Frontal cortex (tissue), 4 donors: ENCODE measurements at regions not wholly inside any gene's neighbourhood (a gene's known extent, or its start where the extent isn't known, plus 50 kb on each side); places are given as distances from the start of the nearest gene placed in this dataset. TPM values are rescaled to one million over a fixed set of nuclear protein-coding genes. Genes with fewer than 3 reads are reported as not detected.
"Not testable (repeated sequence)": the region's sequence is repeated elsewhere in the genome, so short reads cannot be mapped to it uniquely, and the experiment has no call there.

Experiments
- DNase-seq, 2 donors: peaks; one replicate each; pipeline ENCODE4 v3.0.0; 2012; ENCODE audit warnings: low spot score in 2 of 2
- FAIRE-seq: peaks from 2 replicates; lab custom pipeline; 2012; peaks lifted over from hg19 to GRCh38; lab: Jason Lieb, UNC
- small RNA-seq: library from RNA; depleted of rRNA; stranded (forward); fragments of <200 nt; gene quantifications from one replicate; pipeline ENCODE3, GENCODE V24; 2014
- donor health status: control.
- donor health status: control.
- donor health status: control.

DNA sequence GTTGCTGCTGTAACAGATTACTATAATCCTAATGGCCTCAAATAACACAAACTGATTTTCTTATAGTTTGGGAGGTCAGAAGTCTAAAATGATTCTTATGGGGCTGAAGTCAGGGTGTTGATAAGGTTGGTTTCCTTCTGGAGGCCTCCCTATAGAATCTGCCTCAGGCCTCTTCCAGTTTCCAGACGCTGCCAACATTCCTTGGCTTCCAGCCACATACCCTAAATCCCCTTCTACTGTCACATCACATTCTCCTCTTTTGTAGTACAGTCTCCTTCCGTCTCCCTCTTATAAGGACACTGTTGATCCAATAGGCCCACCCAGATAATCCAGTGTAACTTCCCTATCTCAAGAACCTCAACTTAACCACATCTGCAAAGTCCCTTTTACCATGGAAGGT, 145.3 kb upstream of the NCAM2 start:
- FAIRE-seq (no peak), DNase-seq (no peak)

DNA sequence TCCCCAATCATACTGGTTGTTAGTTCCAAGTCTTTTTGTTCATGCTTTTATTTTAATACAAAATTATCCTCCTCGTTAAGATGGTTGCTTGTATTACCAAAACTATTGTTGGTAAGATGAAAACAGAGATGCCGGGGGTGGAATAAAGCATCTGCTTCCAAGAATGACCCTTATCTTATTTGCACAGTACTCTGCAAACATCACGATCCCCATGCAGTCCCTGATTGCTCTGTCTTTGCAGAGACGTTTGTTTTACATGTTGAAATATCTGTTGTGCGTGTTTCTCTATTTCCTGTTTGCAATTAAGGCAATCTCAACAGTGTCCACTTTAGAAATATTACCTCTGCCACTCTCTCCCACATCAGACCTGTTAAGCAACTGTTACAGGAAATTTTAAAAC, 141.3 kb upstream of the NCAM2 start:
- FAIRE-seq (no peak), DNase-seq (no peak)

DNA sequence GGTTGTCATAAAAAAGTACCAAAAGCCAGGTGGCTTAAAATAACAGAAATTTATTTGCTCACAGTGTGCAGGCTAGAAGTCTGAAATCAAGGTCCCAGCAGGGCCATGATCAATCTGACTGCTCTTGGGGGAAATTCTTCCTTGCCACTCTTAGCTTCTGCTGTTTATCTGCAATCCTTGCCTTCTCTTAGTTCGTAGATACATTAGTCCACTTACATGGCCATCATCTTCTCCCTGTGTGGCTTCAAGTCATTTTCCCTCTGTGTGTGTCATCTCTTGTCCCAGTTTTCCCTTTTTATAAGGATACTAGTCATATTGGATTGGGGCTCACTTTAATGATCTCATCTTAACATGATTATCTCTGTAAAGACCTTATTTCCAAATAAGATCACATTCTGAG, 124.0 kb upstream of the NCAM2 start:
- no peak for FAIRE-seq
- no peak for DNase-seq

DNA sequence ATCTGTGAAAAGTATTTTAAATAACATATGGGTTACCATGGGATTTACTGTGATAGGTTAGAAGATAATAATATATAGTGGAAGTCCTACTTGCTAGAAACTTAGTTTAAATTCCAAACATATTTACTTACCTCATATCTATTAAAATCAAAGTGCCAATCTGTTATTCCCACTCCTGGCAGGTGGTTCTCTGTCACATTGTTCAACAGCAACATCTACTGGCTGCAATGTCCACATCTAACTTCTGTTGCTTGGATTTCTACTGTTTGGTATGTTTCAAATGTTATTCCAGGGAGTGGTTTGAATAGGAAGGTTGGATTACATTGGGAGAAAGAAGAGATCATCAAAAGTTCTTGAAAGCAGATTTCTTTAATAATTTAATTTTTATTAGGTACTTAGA, 122.5 kb upstream of the NCAM2 start:
- no peak for DNase-seq
- FAIRE-seq = no peak

DNA sequence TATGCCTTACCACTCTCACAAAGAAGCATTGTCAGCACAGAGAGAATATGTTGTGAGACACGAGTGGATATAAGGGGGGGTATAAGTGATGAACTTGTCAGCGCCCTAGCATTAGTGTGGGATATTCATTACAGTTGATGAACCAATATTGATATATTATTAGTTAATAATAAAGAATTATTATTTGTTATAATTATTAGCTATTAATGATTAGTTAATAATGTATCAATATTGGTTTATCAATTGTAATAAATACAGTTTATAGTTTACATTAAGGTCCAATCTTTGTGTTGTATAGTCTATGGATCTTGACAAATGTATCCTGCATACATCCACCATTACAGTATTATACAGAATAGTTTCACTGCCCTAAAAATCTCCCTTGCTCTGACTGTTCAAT, 120.2 kb upstream of the NCAM2 start:
- DNase-seq (no peak), FAIRE-seq (peak; percentile 76)

DNA sequence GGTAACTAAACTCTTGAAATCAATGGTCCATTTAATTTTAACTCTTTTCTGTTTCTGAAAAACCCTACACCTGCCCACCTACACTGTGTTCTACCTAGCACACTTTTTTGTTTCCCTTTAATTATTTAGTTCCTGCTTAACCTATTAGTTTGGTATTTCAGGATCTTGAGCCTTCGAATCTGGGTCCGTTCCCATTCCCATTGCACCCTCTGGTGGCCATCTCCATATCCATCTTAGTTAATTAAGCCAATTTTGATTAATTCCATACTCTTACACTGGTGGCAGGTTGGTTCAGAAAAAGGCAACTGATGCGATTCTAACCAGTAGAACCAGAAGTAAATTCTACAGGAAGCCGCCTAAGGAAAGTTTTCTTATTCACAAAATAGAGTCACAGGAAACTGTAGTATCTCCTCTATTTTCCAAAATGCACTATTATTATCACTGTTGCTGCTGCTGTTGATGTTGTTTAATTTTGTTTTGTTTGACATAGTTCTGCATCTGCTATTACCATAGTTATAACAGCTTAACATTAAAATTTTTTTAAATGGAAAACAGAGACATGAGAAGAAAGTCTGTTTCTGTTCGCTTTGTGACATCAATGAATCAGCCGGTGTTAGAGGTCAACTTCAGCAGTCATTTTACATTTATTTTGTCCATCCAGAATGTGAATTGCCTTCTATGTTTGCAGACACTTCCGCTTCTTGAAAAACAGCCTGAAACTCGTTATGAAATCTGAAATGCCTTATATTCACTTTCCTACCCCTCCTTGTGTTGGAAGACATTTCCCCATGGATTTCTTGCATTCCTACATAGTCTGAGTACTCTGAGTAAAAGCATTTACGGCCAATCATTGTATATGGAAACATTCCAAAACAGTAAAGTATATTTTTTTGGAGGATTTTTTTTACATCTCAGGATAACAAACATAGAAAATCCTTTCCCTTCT, 115.5 kb upstream of the NCAM2 start:
- FAIRE-seq (peak; percentile 48), DNase-seq (no peak)

DNA sequence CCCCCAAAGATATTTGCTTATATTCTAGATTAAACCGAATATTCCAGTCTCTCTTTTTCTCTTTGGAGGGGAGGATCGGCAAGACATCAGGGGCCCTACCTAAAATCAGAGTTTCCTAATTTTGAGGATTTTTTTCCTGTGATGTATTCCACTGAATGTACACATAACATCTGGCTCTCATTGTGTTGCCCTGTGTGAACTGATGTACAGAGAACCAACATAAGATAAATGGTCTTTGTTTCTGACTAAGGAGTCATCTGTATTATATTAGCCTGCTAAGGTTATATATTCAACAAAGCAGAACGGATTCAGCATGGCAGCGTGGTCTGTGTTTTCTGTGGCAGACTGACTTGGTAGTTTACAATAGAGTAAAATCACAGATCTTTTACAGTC, 114.8 kb upstream of the NCAM2 start:
- no peak for FAIRE-seq
- DNase-seq = no peak

DNA sequence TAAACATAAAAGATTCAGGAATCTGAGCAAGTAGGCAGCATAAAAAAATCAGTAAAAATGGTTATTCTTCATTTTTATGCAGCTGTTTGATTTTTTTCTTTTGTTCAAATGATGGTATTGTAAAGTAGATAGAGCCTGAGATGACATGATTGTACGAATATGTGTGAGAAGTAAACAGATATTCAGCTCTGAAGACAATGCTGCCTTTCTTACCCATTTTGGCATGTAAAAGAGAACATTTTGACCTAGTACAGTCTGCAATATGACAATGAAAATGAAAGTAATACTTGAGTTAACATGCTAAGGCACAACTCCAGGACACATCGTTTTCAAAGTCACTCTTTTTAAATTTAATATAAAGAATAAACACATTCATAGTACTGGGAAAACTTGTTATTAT, 95.7 kb upstream of the NCAM2 start:
- peak; percentile 96 for FAIRE-seq
- DNase-seq = peak in 1 of 2 donors; percentile 14

DNA sequence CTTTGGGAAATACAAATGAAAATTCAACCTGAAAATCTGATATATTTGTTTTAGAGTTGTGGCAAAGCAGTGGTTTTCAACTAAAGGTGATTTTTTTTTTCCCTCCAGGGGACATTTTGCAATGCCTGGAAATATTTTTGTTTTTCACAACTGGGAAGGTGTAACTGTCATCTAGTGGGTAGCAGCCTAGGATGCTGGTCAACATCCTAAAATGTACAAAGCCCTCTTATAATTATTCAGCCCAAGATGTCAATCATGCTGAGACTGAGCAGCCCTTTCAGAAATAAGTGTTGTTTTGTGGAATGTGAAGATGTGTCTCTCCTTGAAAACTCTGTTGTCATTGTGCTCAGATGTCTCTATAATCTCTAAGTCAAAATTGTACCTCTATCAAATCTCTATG, 95.2 kb upstream of the NCAM2 start:
- DNase-seq = no peak
- FAIRE-seq = no peak

DNA sequence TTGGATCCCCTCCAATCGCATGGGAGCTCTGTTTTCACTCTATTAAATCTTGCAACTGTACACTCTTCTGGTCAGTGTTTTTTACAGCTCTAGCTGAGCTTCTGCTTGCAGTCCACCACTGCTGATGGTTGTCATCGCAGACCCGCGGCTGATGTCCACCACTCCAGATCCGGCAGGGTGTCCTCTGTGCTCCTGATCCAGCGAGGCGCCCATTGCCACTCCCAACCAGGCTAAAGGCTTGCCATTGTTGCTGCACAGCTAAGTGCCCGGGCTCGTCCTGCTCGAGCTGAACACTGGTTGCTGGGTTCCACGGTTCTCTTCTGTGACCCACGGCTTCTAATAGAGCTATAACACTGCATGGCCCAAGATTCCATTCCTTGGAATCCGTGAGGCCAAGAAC, 70.7 kb upstream of the NCAM2 start:
- FAIRE-seq, DNase-seq: not testable (repeated sequence)

DNA sequence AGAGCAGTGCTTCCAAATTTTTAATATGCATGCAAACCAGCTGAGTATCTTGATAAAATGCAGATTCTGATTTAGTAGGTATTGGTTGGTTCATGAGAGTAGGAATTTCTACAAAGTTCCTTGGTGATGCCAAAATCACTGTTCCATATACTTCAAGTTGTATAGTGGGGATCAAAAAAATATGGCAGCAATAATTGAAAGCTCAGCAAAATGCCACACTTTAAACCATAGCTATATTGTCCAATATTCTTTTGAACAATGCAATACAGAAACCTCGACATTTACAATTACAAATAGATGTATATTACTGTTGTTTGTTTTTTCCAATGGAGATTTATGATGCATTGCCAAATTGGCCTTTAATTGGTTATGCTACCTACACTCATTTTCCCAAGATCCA, 55.7 kb upstream of the NCAM2 start:
- FAIRE-seq (no peak), DNase-seq (no peak)

DNA sequence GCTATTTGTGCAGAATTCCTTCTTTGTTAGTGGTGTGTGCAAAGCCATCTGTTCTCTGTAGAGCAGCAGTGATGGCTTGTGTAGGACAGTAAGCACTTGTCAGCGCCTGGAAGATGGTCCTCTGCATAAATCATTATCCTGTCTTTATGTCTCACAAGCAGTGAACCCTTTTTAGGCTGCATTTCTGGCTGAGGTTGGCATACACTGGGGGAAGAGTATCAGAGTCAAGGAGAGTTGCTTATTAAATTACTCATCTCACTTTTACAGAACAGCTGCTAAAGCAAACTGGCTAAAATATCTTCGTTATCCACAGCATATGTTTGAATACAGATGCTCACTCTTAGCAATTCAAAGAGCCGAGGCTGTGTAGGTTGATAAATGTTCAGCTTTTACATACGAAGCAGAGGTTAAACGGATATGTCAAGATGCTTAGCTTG, 54.6 kb upstream of the NCAM2 start:
- DNase-seq = peak in 1 of 2 donors; percentile 3
- FAIRE-seq = no peak

DNA sequence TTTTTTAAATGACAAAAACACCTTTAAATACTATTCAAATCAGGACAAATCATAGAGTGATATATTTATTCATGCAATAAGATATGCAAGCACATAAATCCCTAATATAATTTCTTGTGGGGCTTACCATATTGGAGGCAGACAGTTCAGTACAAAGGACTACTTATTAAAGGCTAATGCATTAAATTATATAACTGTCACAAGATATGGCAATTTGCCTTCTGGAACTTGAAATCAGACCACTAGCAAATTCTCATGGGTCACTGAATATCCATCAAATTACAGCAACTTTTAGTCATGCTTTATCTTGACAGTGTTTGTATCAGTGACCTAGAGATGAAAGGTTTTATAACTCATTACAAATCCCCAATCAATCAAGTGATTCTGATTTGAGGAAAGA, 54.1 kb upstream of the NCAM2 start:
- DNase-seq = no peak
- no peak for FAIRE-seq

DNA sequence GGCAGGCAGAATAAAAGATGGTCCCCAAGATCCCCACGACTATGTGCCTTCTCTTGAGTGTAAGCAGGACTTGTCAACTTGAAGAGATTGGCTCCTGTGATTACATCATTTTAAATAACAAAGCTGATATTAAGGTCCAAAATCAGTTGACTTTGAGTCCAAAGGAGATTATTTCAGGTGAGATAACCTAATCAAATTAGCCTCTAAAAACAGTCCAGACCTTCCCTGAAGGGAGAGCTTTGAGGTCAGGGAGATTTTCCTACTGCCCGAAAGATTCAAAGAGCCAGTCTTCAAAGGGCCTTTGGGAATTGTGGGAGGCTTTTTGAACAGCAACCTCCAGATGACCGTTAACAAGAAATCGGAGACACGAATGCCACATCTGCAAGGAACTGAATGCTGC, 51.5 kb upstream of the NCAM2 start:
- no peak for DNase-seq
- FAIRE-seq = no peak

Small RNA genes in the stretch of these regions (small RNA-seq; reads per million reads assigned to genes)
- gene AL157359.3 (not detected), gene AP001506.1 (not detected), gene MIR548X (not detected), gene RN7SKP147 (not detected), gene RNU1-139P (not detected), gene RNU6-772P (not detected), gene RPL37P4 (not detected)
